Smooth muscle cell (in vitro differentiated cells): ENCODE measurements at regions not wholly inside any gene's neighbourhood (a gene's known extent, or its start where the extent isn't known, plus 50 kb on each side); places are given as distances from the start of the nearest gene placed in this dataset.
A peak's percentile ranks its signal among the peaks of the same experiment; 100 is the strongest.
"Not testable (repeated sequence)": the region's sequence is repeated elsewhere in the genome, so short reads cannot be mapped to it uniquely, and the experiment has no call there.

Experiments used
- DNase-seq: peaks from one replicate; lab custom pipeline; 2025; ENCODE audit not compliant: unreplicated experiment; lab: John Stamatoyannopoulos, UW
- H2AFZ ChIP-seq: fragments of 200-600 bp; sonication (generic); 2 replicates; pipeline ENCODE4 v1.6.0; 2016; ENCODE audit warnings: antibody characterized with exemption, low read depth, mild to moderate bottlenecking
- H3F3A ChIP-seq: fragments of 200-600 bp; sonication (generic); 2 replicates; pipeline ENCODE4 v1.6.0; 2017; ENCODE audit warnings: antibody characterized with exemption, low read depth
- H3K27ac ChIP-seq: fragments of 200-600 bp; sonication (generic); 2 replicates; pipeline ENCODE4 v1.5.1; 2016; ENCODE audit warnings: low read depth, mild to moderate bottlenecking
- H3K27me3 ChIP-seq: fragments of 200-600 bp; sonication (generic); 2 replicates; pipeline ENCODE4 v1.6.1; 2016; ENCODE audit warnings: low read depth, mild to moderate bottlenecking
- H3K36me3 ChIP-seq: fragments of 200-600 bp; sonication (generic); 2 replicates; pipeline ENCODE4 v1.5.1; 2016; ENCODE audit warnings: low read depth
- H3K4me1 ChIP-seq: fragments of 200-600 bp; sonication (generic); 2 replicates; pipeline ENCODE4 v1.5.1; 2016; ENCODE audit warnings: low read depth
- H3K4me2 ChIP-seq: fragments of 200-600 bp; sonication (generic); 2 replicates; pipeline ENCODE4 v1.6.0; 2016; ENCODE audit warnings: mild to moderate bottlenecking
- H3K4me3 ChIP-seq: fragments of 200-600 bp; sonication (generic); 2 replicates; pipeline ENCODE4 v1.5.1; 2016; ENCODE audit warnings: mild to moderate bottlenecking
- H3K79me2 ChIP-seq: fragments of 200-600 bp; sonication (generic); 2 replicates; pipeline ENCODE4 v1.6.0; 2016; ENCODE audit warnings: low read depth, mild to moderate bottlenecking
- H3K9ac ChIP-seq: fragments of 200-600 bp; sonication (generic); 2 replicates; pipeline ENCODE4 v1.6.0; 2016; ENCODE audit warnings: low read depth
- H3K9me3 ChIP-seq: fragments of 200-600 bp; sonication (generic); replicated peaks from 2 replicates; pipeline ENCODE4 v1.5.1; 2016; ENCODE audit warnings: low read depth
- H4K20me1 ChIP-seq: fragments of 200-600 bp; sonication (generic); 2 replicates; pipeline ENCODE4 v1.6.0; 2016; ENCODE audit warnings: low read depth
- CTCF ChIP-seq: fragments of 200-600 bp; sonication (generic); IDR thresholded peaks from 2 replicates; pipeline ENCODE4 v1.5.1; 2017; ENCODE audit warnings: borderline replicate concordance, mild to moderate bottlenecking, antibody characterized with exemption; ENCODE audit not compliant: insufficient read depth, poor library complexity, severe bottlenecking
- WGBS: methylation state at CpG from one replicate; pipeline ENCODE4 v1.1.7; 2016; ENCODE audit warnings: low lambda C conversion rate; 5-methylcytosine and 5-hydroxymethylcytosine counted together

GRCh38 chrX:13376857-13377549, 57.1 kb upstream of the ATXN3L start:
- no peaks in the 10 kb centered on the region for H4K20me1 ChIP-seq
- no peak overlapping the region for H2AFZ ChIP-seq
- H3K27ac ChIP-seq: peak overlapping the region; percentile 89
- peak overlapping the region; percentile 70 for H3K4me2 ChIP-seq
- no peaks in the 10 kb centered on the region for H3K27me3 ChIP-seq
- no peaks in the 10 kb centered on the region for H3K79me2 ChIP-seq
- no peak for TF ChIP-seq CTCF
- no peak overlapping the region for H3K4me3 ChIP-seq
- H3K36me3 ChIP-seq: no peaks in the 10 kb centered on the region
- H3F3A ChIP-seq: peaks cover 21% of the 10 kb centered on the region
- H3K4me1 ChIP-seq: peaks cover 5% of the 10 kb centered on the region
- WGBS: 22% methylated on average over 9 of the region's 9 CpGs
- H3K9ac ChIP-seq: peak overlapping the region; percentile 58
- peak; percentile 23 for DNase-seq
- H3K9me3 ChIP-seq: no peaks in the 10 kb centered on the region

GRCh38 chrX:13375596-13375995, 55.7 kb upstream of the ATXN3L start:
- not testable (repeated sequence) for H3K4me2 ChIP-seq, H3K4me1 ChIP-seq, H3K27me3 ChIP-seq, H4K20me1 ChIP-seq, H3K9me3 ChIP-seq, H3K36me3 ChIP-seq, H3K9ac ChIP-seq, H2AFZ ChIP-seq, H3K79me2 ChIP-seq, DNase-seq, H3K4me3 ChIP-seq
- WGBS: 81% methylated on average over 8 of the region's 8 CpGs
- Histone ChIP-seq H3F3A (peaks cover 21% of the 10 kb centered on the region), H3K27ac (peak overlapping the region; percentile 89)

GRCh38 chrX:13374364-13374763, 54.5 kb upstream of the ATXN3L start:
- H3K4me1 ChIP-seq: peaks cover 10% of the 10 kb centered on the region
- no peak overlapping the region for H3K4me3 ChIP-seq
- no peaks in the 10 kb centered on the region for H3K36me3 ChIP-seq
- H3K27ac ChIP-seq: peak overlapping the region; percentile 95
- peaks cover 21% of the 10 kb centered on the region for H3F3A ChIP-seq
- H4K20me1 ChIP-seq: no peaks in the 10 kb centered on the region
- WGBS: 93% methylated on average over 2 of the region's 2 CpGs
- no peak for TF ChIP-seq CTCF
- peak overlapping the region; percentile 72 for H3K4me2 ChIP-seq
- no peaks in the 10 kb centered on the region for H3K9me3 ChIP-seq
- no peaks in the 10 kb centered on the region for H3K27me3 ChIP-seq
- peak overlapping the region; percentile 72 for H3K9ac ChIP-seq
- H3K79me2 ChIP-seq: no peaks in the 10 kb centered on the region
- no peak for DNase-seq
- H2AFZ ChIP-seq: no peak overlapping the region

- Histone ChIP-seq H3K4me2 (peak overlapping the region; percentile 72), H3K27me3 (no peaks in the 10 kb centered on the region), H3K9ac (peak overlapping the region; percentile 72), H4K20me1 (no peaks in the 10 kb centered on the region), H3F3A (peaks cover 21% of the 10 kb centered on the region), H3K27ac (peak overlapping the region; percentile 95), H3K36me3 (no peaks in the 10 kb centered on the region), H2AFZ (peak overlapping the region; percentile 30), H3K79me2 (no peaks in the 10 kb centered on the region), H3K4me1 (peaks cover 17% of the 10 kb centered on the region), H3K4me3 (no peak overlapping the region), H3K9me3 (no peaks in the 10 kb centered on the region)
- WGBS: 24% methylated on average over 7 of the region's 7 CpGs
- TF ChIP-seq CTCF: no peak
- no peak for DNase-seq
Observed at GRCh38 chrX:13373431-13374187, 53.8 kb upstream of the ATXN3L start.
